ENCODE measurements at regions not wholly inside any gene's neighbourhood (a gene's known extent, or its start where the extent isn't known, plus 50 kb on each side); places are given as distances from the start of the nearest gene placed in this dataset.

DNA sequence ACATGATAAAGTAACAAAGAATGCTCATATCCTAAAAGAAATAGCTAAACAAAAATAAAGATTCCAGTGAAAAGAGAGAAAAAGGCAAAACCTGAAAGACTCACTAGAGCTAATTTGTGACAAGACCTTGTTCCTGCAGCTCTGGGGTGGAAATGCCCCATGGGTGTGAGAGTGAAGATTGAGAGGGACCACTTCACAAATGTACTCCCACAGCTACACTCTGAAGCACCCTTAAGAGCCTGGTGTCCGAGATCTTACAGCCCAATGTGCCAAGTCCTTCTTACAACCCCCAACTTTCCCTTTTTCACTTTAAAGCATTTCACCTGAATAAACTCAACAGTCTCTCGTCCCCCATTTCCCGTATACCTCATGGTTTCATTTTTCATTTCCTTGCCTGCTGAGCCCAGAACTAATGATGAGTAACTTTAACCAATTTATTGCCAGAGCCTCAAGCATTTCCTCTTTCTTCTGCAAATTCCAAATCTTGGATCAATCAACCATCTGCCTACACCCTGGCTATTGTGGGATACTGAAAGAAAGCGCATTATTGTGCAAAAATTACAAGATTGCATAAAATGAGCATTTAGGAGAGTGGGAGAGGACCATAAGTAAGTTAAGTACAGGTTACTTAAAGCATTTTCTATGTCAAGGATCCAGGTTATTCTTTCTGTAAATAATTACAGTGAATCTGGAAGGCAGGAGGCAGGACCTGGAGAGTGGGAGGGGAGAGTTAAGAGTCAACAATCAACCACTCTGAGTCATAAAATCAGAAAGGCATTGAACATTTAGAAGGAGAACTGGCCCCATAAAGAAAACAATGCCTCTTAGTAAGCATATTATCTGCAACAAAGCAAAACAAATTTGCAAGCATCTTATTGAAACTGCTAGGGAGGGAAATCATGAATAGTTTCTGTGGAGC is 804.4 kb upstream of the CELF4 start:
- Histone ChIP-seq H3K4me1 (no peaks in the 10 kb centered on the region), H3K27ac (no peak overlapping the region), H3K9me3 (no peaks in the 10 kb centered on the region), H3K27me3 (no peaks in the 10 kb centered on the region), H3K4me3 (no peak overlapping the region), H3K36me3 (no peaks in the 10 kb centered on the region)
- TF ChIP-seq, protein P1, sequence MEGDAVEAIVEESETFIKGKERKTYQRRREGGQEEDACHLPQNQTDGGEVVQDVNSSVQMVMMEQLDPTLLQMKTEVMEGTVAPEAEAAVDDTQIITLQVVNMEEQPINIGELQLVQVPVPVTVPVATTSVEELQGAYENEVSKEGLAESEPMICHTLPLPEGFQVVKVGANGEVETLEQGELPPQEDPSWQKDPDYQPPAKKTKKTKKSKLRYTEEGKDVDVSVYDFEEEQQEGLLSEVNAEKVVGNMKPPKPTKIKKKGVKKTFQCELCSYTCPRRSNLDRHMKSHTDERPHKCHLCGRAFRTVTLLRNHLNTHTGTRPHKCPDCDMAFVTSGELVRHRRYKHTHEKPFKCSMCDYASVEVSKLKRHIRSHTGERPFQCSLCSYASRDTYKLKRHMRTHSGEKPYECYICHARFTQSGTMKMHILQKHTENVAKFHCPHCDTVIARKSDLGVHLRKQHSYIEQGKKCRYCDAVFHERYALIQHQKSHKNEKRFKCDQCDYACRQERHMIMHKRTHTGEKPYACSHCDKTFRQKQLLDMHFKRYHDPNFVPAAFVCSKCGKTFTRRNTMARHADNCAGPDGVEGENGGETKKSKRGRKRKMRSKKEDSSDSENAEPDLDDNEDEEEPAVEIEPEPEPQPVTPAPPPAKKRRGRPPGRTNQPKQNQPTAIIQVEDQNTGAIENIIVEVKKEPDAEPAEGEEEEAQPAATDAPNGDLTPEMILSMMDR (IDR thresholded peaks at IDR 0.05), result no peak
- TF ChIP-seq EP300 (IDR thresholded peaks at IDR 0.05), result no peak
- TF ChIP-seq POLR2A (IDR thresholded peaks at IDR 0.05), result no peak
- 46 to 51% methylated on average over 4 of the region's 4 CpGs for WGBS, 2 donors
- DNase-seq (ENCODE audit: low spot score in 2 of 2), result no peak

DNA sequence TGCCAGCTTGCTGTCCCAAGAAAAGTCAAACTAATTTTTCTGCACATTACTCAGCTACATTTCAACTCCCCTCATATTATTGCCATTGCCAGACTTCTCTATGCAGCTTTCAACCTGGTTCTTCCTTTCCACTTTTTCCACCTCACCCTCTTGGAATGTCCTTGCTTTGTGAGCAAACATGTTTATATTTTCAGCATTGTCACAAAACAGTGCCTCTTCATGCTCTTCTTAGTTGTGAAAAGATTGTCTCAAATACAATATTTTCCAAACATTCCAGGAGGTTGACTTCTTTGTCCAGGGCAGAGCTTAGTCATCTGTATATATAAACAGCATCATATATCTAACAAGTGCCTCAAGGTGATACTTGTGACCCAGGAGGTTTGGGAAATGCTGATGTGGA is 803.3 kb upstream of the CELF4 start:
- TF ChIP-seq, protein P1 (IDR thresholded peaks at IDR 0.05), result no peak
- TF ChIP-seq POLR2A (IDR thresholded peaks at IDR 0.05) (no peak), EP300 (IDR thresholded peaks at IDR 0.05) (no peak)
- no peak for DNase-seq (ENCODE audit: low spot score in 2 of 2)
- Histone ChIP-seq H3K36me3 (no peaks in the 10 kb centered on the region), H3K4me3 (no peak overlapping the region), H3K4me1 (no peaks in the 10 kb centered on the region), H3K9me3 (no peaks in the 10 kb centered on the region), H3K27me3 (no peaks in the 10 kb centered on the region), H3K27ac (no peak overlapping the region)

DNA sequence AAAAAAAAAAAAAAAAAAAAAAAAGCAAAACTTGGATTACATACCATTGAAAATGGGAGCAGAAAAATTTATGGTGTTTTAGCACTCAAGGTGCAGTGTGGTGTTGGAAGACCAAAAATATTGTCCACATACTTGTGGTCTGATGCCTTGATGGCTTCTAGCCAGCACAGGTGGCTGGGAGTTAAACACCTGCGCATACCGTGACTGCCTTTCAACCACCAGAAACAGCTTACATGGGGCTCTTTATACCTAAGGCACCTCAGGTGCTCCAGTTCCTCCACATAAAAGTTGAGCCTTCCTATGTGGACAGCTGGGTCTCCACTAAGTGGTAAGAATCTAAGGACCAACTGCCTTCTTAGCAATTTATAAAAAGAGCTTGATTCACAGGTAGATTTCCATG is 802.6 kb upstream of the CELF4 start:
- Histone ChIP-seq H3K4me3 (no peak overlapping the region), H3K36me3 (no peaks in the 10 kb centered on the region), H3K27me3 (no peaks in the 10 kb centered on the region), H3K27ac (no peak overlapping the region), H3K4me1 (no peaks in the 10 kb centered on the region), H3K9me3 (no peaks in the 10 kb centered on the region)
- 85 to 98% methylated on average over 2 of the region's 2 CpGs for WGBS, 2 donors
- TF ChIP-seq, protein P1 (IDR thresholded peaks at IDR 0.05), result no peak
- TF ChIP-seq EP300 (IDR thresholded peaks at IDR 0.05) (no peak), POLR2A (IDR thresholded peaks at IDR 0.05) (no peak)
- DNase-seq (ENCODE audit: low spot score in 2 of 2), result no peak

DNA sequence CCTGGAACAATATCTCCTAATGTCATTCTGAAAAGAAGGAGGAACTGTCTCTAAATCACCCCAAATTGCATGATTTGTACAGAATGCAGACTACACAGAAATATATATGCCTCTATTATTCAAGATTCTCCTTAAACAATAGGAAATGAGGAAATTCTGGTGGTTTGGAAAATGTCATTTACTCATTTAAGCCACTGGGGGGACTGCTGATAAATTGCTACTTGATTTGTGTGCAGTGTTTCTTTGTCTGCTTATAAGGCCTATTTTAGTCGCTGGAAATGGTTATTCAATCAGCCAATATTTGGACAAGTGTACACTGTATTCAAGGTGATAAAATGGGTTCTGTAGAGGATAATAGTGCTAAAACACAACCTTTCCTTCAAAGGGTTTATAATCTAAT is 801.9 kb upstream of the CELF4 start:
- TF ChIP-seq EP300 (IDR thresholded peaks at IDR 0.05), result no peak
- TF ChIP-seq, protein P1 (IDR thresholded peaks at IDR 0.05), result no peak
- TF ChIP-seq POLR2A (IDR thresholded peaks at IDR 0.05), result no peak
- H3K4me3 ChIP-seq, result no peak overlapping the region
- H3K36me3 ChIP-seq, result no peaks in the 10 kb centered on the region
- WGBS, 2 donors, result 51 to 83% methylated on average over 1 of the region's 1 CpG
- H3K27me3 ChIP-seq, result no peaks in the 10 kb centered on the region
- H3K4me1 ChIP-seq, result no peaks in the 10 kb centered on the region
- no peak for DNase-seq (ENCODE audit: low spot score in 2 of 2)
- no peaks in the 10 kb centered on the region for H3K9me3 ChIP-seq
- no peak overlapping the region for H3K27ac ChIP-seq

DNA sequence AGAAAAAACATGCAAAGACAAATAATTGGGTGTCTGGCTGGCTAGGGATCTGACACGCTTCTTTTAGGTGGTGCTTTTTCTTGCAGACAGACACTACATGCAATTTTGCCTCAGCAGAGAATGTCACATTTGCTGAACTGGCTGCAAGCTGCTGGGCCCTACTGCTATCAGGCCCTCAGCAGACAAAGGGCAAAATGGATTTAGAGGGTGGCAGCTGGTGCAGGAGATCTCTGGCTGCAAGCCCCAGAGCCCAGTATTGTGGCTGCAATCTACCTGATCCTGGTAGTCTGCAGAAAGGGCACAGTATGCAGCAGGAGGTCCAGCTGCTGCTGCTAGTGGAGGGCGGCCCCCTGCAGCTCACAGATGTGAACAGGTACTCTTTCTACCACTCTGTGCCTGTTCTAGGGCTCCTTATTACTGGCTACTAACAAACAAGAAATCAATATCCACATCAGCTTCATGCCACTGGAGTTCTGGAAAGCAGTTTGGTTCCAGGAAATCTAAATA is 796.7 kb upstream of the CELF4 start:
- Histone ChIP-seq H3K4me1 (no peaks in the 10 kb centered on the region), H3K27me3 (no peaks in the 10 kb centered on the region), H3K4me3 (no peak overlapping the region), H3K36me3 (no peaks in the 10 kb centered on the region), H3K9me3 (no peaks in the 10 kb centered on the region), H3K27ac (no peak overlapping the region)
- TF ChIP-seq EP300 (IDR thresholded peaks at IDR 0.05), result no peak
- no peak for TF ChIP-seq POLR2A (IDR thresholded peaks at IDR 0.05)
- TF ChIP-seq, protein P1 (IDR thresholded peaks at IDR 0.05), result no peak
- 67 to 89% methylated on average over 2 of the region's 2 CpGs for WGBS, 2 donors
- no peak for DNase-seq (ENCODE audit: low spot score in 2 of 2)
